ENCODE measurements at regions not wholly inside any gene's neighbourhood (a gene's known extent, or its start where the extent isn't known, plus 50 kb on each side); places are given as distances from the start of the nearest gene placed in this dataset.

DNA sequence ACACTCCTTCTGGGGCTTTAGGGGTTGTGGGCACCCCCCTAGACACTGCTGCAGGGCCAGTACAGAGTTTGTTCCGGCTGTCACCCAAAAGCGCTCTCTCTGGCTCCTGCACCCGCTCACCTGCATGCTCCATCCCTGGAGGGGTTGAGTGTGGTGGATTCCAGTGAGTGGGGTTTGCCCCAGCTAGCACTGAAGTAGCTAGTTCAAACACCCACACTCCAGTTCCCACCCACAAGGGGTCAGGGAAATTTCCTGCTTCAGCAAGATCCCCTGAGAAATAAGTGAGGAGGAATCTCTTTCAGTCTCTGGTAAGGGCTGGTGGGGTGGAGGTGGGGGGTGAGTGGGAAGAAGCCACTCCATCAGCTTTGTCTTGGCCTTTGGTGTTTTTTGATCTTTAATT is 73.6 kb downstream of the TMEM17 start:
- Histone ChIP-seq H4K20me1 (ENCODE audit: insufficient read depth, low read length) (no peaks in the 10 kb centered on the region), H3K36me3 (replicated peaks; ENCODE audit: insufficient read depth, low read length) (no peaks in the 10 kb centered on the region), H2AFZ (ENCODE audit: low read length) (no peak overlapping the region), H3K27ac (ENCODE audit: low read length) (no peak overlapping the region), H3K4me1 (ENCODE audit: low read length) (no peaks in the 10 kb centered on the region), H3K9ac (ENCODE audit: low read length) (no peak overlapping the region), H3K79me2 (ENCODE audit: low read length) (no peaks in the 10 kb centered on the region), H3K9me3 (replicated peaks; ENCODE audit: insufficient read depth, low read length) (no peaks in the 10 kb centered on the region), H3K4me3 (ENCODE audit: low read length) (no peak overlapping the region), H3F3A (ENCODE audit: insufficient read depth, low read length) (no peaks in the 10 kb centered on the region), H3K4me2 (ENCODE audit: low read depth, low read length) (no peak overlapping the region), H3K27me3 (replicated peaks; ENCODE audit: insufficient read depth, low read length) (no peaks in the 10 kb centered on the region), H3K9me2 (replicated peaks; ENCODE audit: insufficient read depth, low read length) (no peaks in the 10 kb centered on the region)
- TF ChIP-seq, protein P1, sequence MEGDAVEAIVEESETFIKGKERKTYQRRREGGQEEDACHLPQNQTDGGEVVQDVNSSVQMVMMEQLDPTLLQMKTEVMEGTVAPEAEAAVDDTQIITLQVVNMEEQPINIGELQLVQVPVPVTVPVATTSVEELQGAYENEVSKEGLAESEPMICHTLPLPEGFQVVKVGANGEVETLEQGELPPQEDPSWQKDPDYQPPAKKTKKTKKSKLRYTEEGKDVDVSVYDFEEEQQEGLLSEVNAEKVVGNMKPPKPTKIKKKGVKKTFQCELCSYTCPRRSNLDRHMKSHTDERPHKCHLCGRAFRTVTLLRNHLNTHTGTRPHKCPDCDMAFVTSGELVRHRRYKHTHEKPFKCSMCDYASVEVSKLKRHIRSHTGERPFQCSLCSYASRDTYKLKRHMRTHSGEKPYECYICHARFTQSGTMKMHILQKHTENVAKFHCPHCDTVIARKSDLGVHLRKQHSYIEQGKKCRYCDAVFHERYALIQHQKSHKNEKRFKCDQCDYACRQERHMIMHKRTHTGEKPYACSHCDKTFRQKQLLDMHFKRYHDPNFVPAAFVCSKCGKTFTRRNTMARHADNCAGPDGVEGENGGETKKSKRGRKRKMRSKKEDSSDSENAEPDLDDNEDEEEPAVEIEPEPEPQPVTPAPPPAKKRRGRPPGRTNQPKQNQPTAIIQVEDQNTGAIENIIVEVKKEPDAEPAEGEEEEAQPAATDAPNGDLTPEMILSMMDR (IDR thresholded peaks at IDR 0.05; ENCODE audit: low read length) = no peak
- no peak for TF ChIP-seq EZH2phosphoT487 (IDR thresholded peaks at IDR 0.05; ENCODE audit: low read length)
- no peak for TF ChIP-seq EZH2 (optimal IDR thresholded peaks at IDR 0.05; ENCODE audit: low read depth, low read length)
- DNase-seq = no peak

DNA sequence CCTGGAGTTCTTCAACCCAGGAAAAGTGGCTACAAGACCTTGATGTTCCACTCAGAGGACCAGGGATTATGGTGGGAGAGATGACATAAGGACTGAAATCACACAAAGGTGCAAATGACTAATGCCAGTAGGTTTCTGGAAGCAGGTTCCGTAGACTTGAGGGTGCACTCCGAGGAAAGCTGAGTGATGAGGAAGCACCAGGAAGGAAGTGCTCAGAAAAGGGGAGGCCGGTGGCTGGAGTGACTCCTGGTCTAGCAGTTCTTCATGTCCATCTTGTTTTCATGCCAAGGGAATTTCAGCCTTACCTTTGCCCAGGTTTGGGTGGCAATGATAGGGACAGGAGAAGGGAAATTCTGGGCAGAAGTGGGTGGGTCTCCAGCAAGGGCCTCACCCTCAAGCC is 74.5 kb downstream of the TMEM17 start:
- Histone ChIP-seq H3K79me2 (ENCODE audit: low read length) (no peaks in the 10 kb centered on the region), H3K36me3 (replicated peaks; ENCODE audit: insufficient read depth, low read length) (no peaks in the 10 kb centered on the region), H4K20me1 (ENCODE audit: insufficient read depth, low read length) (no peaks in the 10 kb centered on the region), H3K4me3 (ENCODE audit: low read length) (no peak overlapping the region), H3K9ac (ENCODE audit: low read length) (no peak overlapping the region), H3K4me1 (ENCODE audit: low read length) (no peaks in the 10 kb centered on the region), H3K4me2 (ENCODE audit: low read depth, low read length) (no peak overlapping the region), H3K27me3 (replicated peaks; ENCODE audit: insufficient read depth, low read length) (no peaks in the 10 kb centered on the region), H3K9me2 (replicated peaks; ENCODE audit: insufficient read depth, low read length) (no peaks in the 10 kb centered on the region), H3K27ac (ENCODE audit: low read length) (no peak overlapping the region), H3K9me3 (replicated peaks; ENCODE audit: insufficient read depth, low read length) (no peaks in the 10 kb centered on the region), H2AFZ (ENCODE audit: low read length) (no peak overlapping the region), H3F3A (ENCODE audit: insufficient read depth, low read length) (no peaks in the 10 kb centered on the region)
- TF ChIP-seq EZH2phosphoT487 (IDR thresholded peaks at IDR 0.05; ENCODE audit: low read length) (no peak), EZH2 (optimal IDR thresholded peaks at IDR 0.05; ENCODE audit: low read depth, low read length) (no peak)
- TF ChIP-seq, protein P1 (IDR thresholded peaks at IDR 0.05; ENCODE audit: low read length) = no peak
- no peak for DNase-seq

DNA sequence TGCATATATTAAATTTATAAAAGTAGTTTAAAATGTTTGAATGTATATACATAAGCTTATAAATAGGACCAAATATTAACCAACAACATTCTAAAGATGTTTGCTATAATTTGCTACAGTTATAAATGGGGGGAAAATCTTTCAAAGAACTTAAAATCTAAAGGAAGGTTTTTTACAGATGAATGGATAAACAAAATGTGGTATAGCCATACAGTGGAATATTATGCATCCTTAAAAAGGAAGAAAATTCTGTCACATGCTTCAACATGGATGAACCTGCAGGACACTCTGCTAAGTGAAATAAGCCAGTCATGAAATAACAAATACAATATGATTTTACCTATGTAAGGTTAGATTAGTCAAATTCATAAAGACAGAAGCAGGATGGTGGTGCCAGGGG is 75.8 kb downstream of the TMEM17 start:
- Histone ChIP-seq H3K36me3 (replicated peaks; ENCODE audit: insufficient read depth, low read length) (no peaks in the 10 kb centered on the region), H2AFZ (ENCODE audit: low read length) (no peak overlapping the region), H3K4me3 (ENCODE audit: low read length) (no peak overlapping the region), H3K4me1 (ENCODE audit: low read length) (no peaks in the 10 kb centered on the region), H3K27me3 (replicated peaks; ENCODE audit: insufficient read depth, low read length) (no peaks in the 10 kb centered on the region), H4K20me1 (ENCODE audit: insufficient read depth, low read length) (no peaks in the 10 kb centered on the region), H3F3A (ENCODE audit: insufficient read depth, low read length) (no peaks in the 10 kb centered on the region), H3K4me2 (ENCODE audit: low read depth, low read length) (no peak overlapping the region), H3K9ac (ENCODE audit: low read length) (no peak overlapping the region), H3K27ac (ENCODE audit: low read length) (no peak overlapping the region), H3K9me3 (replicated peaks; ENCODE audit: insufficient read depth, low read length) (no peaks in the 10 kb centered on the region), H3K79me2 (ENCODE audit: low read length) (no peaks in the 10 kb centered on the region), H3K9me2 (replicated peaks; ENCODE audit: insufficient read depth, low read length) (no peaks in the 10 kb centered on the region)
- no peak for DNase-seq
- TF ChIP-seq, protein P1 (IDR thresholded peaks at IDR 0.05; ENCODE audit: low read length) = no peak
- no peak for TF ChIP-seq EZH2phosphoT487 (IDR thresholded peaks at IDR 0.05; ENCODE audit: low read length)
- TF ChIP-seq EZH2 (optimal IDR thresholded peaks at IDR 0.05; ENCODE audit: low read depth, low read length) = no peak

All from MM.1S (cell line).